Ovary (tissue), 7 donors: ENCODE measurements at regions not wholly inside any gene's neighbourhood (a gene's known extent, or its start where the extent isn't known, plus 50 kb on each side); places are given as distances from the start of the nearest gene placed in this dataset.

ENCODE experiments used
- DNase-seq, 5 donors: peaks; one replicate each; pipeline ENCODE4 v3.0.0-alpha.2; 2019 to 2020
- H3K27ac ChIP-seq, 2 donors: fragments of 200-600 bp; one replicate each; pipeline versions ENCODE4 v1.5.1 to v1.8.0; 2019 to 2022
- H3K27me3 ChIP-seq: fragments of 200-600 bp; one replicate; pipeline ENCODE4 v1.8.0; 2022
- H3K36me3 ChIP-seq: fragments of 200-600 bp; sonication (generic); one replicate; pipeline ENCODE4 v1.5.1; 2019
- H3K4me1 ChIP-seq: one replicate; pipeline ENCODE4 v1.8.1; 2013; ENCODE audit warnings: mild to moderate bottlenecking, moderate library complexity; ENCODE audit not compliant: insufficient read depth
- H3K4me3 ChIP-seq: fragments of 200-600 bp; sonication (generic); one replicate; pipeline ENCODE4 v1.5.1; 2017
- H3K9me3 ChIP-seq, 2 donors: fragments of 200-600 bp in 1 of 2; sonication (generic) in 1 of 2; one replicate each; pipeline versions ENCODE4 v1.5.1 to v1.8.1; 2013 to 2019; ENCODE audit warnings: mild to moderate bottlenecking in 1 of 2, moderate library complexity in 1 of 2
- CTCF ChIP-seq, 3 donors: fragments of 450-650 bp in 2 of 3; fragments of 200-600 bp in 1 of 3; IDR thresholded peaks; one replicate each; pipeline versions ENCODE4 v1.5.1 to v1.8.0; 2016 to 2022; ENCODE audit warnings: antibody characterized with exemption in 3 of 3, mild to moderate bottlenecking in 1 of 3
- EP300 ChIP-seq: sonication (generic); formaldehyde crosslinking; IDR thresholded peaks from one replicate; pipeline ENCODE4 v1.6.1; 2017; ENCODE audit warnings: antibody characterized with exemption
- POLR2A ChIP-seq: fragments of 450-650 bp; IDR thresholded peaks from one replicate; pipeline ENCODE4 v1.6.1; 2017; ENCODE audit warnings: antibody characterized with exemption, mild to moderate bottlenecking, moderate library complexity
- WGBS, 3 donors: extraction: QIAGEN DNeasy Blood & Tissue Kit in 1 of 3; methylation state at CpG; one replicate each; pipeline versions ENCODE4 v1.1.5 to v1.1.7; 2013 to 2017; 5-methylcytosine and 5-hydroxymethylcytosine counted together
- intact Hi-C, 4 donors: fragments of 100-400 bp; cut with DNase I; formaldehyde crosslinking; loops; one replicate each; pipeline versions ENCODE4 v1.11.0 to v1.15.1; 2022 to 2023
- donor health status: DM: no; HTN: no; CAD: no; lungs with moderate emphysema.
- donor health status: DM: no; HTN: no; CAD: no.
- donor health status: Bipolar disorder and iron deficiency.
- donor health status: DM: no; HTN: no; CAD: no.
- donor health status: DM: yes; HTN: yes; CAD: no.

- Histone ChIP-seq H3K4me3 (no peak overlapping the region), H3K4me1 (no peaks in the 10 kb centered on the region), H3K36me3 (no peaks in the 10 kb centered on the region), H3K9me3 (no peaks in the 10 kb centered on the region), H3K27me3 (no peaks in the 10 kb centered on the region), H3K27ac (no peak overlapping the region)
- TF ChIP-seq CTCF (IDR thresholded peaks at IDR 0.05) (no peak), EP300 (no peak), POLR2A (no peak)
- intact Hi-C loops = loop anchor here in 1 of 4 donors (5.0 kb wide), 1 partner anchor 672 kb away; no protein-coding TSS in a partner anchor
- DNase-seq = no peak
These were observed 138.8 kb upstream of the SOX6 start for GRCh38 chr11:16494918-16495691.

GRCh38 chr11:16484434-16484833, 128.1 kb upstream of the SOX6 start:
- H3K9me3 ChIP-seq = no peaks in the 10 kb centered on the region
- no peak overlapping the region for H3K27ac ChIP-seq
- TF ChIP-seq CTCF (IDR thresholded peaks at IDR 0.05) (no peak), EP300 (no peak), POLR2A (no peak)
- intact Hi-C loops = no loop called here
- H3K4me1 ChIP-seq = no peaks in the 10 kb centered on the region
- no peaks in the 10 kb centered on the region for H3K36me3 ChIP-seq
- no peak overlapping the region for H3K4me3 ChIP-seq
- no peaks in the 10 kb centered on the region for H3K27me3 ChIP-seq
- WGBS, 3 donors = 83 to 87% (median 86%) methylated on average over 7 of the region's 7 CpGs
- no peak for DNase-seq

- no peaks in the 10 kb centered on the region for H3K9me3 ChIP-seq
- TF ChIP-seq EP300 (no peak), POLR2A (no peak), CTCF (IDR thresholded peaks at IDR 0.05) (no peak)
- H3K4me1 ChIP-seq = no peaks in the 10 kb centered on the region
- no peaks in the 10 kb centered on the region for H3K27me3 ChIP-seq
- no peaks in the 10 kb centered on the region for H3K36me3 ChIP-seq
- intact Hi-C loops = no loop called here
- DNase-seq = no peak
- WGBS, 3 donors = 91 to 94% (median 93%) methylated on average over 2 of the region's 2 CpGs
- H3K4me3 ChIP-seq = no peak overlapping the region
- no peak overlapping the region for H3K27ac ChIP-seq
These were observed 118.3 kb upstream of the SOX6 start for GRCh38 chr11:16474659-16475058.

- intact Hi-C loops = no loop called here
These were observed 113.6 kb upstream of the SOX6 start for GRCh38 chr11:16469968-16470367.

More at GRCh38 chr11:16469968-16470367, 113.6 kb upstream of the SOX6 start:
- TF ChIP-seq EP300 = no peak
- no peak for TF ChIP-seq CTCF (IDR thresholded peaks at IDR 0.05)
- no peak for TF ChIP-seq POLR2A
- 45 to 50% (median 46%) methylated on average over 2 of the region's 2 CpGs for WGBS, 3 donors
- no peaks in the 10 kb centered on the region for H3K27me3 ChIP-seq
- DNase-seq = no peak
- H3K9me3 ChIP-seq = no peaks in the 10 kb centered on the region
- no peak overlapping the region for H3K4me3 ChIP-seq
- H3K4me1 ChIP-seq = no peaks in the 10 kb centered on the region
- H3K36me3 ChIP-seq = no peaks in the 10 kb centered on the region
- no peak overlapping the region for H3K27ac ChIP-seq
